ENCODE measurements at regions not wholly inside any gene's neighbourhood (a gene's known extent, or its start where the extent isn't known, plus 50 kb on each side); places are given as distances from the start of the nearest gene placed in this dataset.

DNA sequence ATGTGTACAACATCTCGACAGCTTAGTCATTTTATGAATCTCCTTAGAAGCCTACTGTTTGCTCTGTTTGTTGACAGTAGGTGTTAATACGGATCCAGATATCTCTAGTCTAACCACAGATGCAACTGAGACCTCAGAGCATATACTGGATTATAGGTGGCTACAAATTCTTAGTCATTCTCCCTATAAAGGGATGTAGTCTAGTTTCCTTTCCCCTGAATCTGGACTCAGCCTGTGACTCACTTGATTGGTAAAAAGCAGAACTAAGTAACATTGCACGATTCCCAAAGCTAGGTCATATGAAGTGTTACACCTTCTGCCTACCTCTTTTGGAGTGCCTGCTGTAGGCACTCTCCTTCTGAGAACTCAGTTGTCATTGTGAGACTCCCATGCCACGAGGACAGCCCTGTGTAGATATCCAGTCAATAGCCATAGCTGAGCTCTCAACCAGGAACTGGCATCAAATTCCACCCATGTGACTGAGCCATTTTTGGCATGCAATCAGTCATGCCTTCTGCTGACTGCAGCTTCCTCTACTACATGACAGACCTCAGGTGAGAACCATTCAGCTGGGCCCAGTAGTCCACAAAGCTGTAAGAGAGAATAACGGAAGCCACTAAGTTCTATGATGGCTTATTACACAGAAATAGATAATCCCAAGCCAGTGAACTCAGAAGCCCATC, 135.9 kb upstream of the CHRM3 start:
- H3K4me3 ChIP-seq (ENCODE audit: low read depth, low read length) = no peak overlapping the region
- TF ChIP-seq, protein P1, sequence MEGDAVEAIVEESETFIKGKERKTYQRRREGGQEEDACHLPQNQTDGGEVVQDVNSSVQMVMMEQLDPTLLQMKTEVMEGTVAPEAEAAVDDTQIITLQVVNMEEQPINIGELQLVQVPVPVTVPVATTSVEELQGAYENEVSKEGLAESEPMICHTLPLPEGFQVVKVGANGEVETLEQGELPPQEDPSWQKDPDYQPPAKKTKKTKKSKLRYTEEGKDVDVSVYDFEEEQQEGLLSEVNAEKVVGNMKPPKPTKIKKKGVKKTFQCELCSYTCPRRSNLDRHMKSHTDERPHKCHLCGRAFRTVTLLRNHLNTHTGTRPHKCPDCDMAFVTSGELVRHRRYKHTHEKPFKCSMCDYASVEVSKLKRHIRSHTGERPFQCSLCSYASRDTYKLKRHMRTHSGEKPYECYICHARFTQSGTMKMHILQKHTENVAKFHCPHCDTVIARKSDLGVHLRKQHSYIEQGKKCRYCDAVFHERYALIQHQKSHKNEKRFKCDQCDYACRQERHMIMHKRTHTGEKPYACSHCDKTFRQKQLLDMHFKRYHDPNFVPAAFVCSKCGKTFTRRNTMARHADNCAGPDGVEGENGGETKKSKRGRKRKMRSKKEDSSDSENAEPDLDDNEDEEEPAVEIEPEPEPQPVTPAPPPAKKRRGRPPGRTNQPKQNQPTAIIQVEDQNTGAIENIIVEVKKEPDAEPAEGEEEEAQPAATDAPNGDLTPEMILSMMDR (IDR thresholded peaks at IDR 0.05; ENCODE audit: low read depth, low read length) = no peak
- H3K27ac ChIP-seq (ENCODE audit: low read depth, low read length) = no peak overlapping the region
- peaks cover 18% of the 10 kb centered on the region for H3K9me3 ChIP-seq (ENCODE audit: control insufficient read depth, insufficient read depth, low read length)
- DNase-seq (ENCODE audit: low read depth, low spot score) = no peak
- POLR2A ChIA-PET = no interaction called here
- CTCF ChIA-PET = no interaction called here
- H3K27me3 ChIP-seq (ENCODE audit: control insufficient read depth, insufficient read depth, low read length) = no peaks in the 10 kb centered on the region

DNA sequence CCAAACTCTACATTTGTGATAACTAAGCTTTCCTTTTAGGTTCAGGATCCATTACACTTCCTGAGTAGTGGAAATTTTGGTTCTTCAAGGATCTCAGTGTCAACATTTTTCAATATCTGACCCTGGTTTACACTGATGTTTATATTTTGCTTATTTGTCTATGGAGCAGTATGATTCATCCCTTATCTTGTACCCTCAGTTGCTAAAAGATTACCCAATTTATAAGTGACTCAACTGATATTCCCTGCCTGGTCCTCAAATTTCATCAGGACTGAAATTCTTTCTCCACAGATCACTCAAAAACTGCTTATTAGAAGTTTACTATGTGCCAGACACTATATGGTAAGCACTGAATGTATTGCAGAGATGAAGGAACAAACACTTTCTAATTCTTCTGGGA, 139.1 kb upstream of the CHRM3 start:
- DNase-seq (ENCODE audit: low read depth, low spot score) = no peak
- TF ChIP-seq, protein P1 (IDR thresholded peaks at IDR 0.05; ENCODE audit: low read depth, low read length) = no peak
- H3K27ac ChIP-seq (ENCODE audit: low read depth, low read length) = no peak overlapping the region
- peaks cover 9% of the 10 kb centered on the region; the same call in 1 of the 2 replicates for H3K9me3 ChIP-seq (ENCODE audit: control insufficient read depth, insufficient read depth, low read length)
- H3K4me3 ChIP-seq (ENCODE audit: low read depth, low read length) = no peak overlapping the region
- POLR2A ChIA-PET = no interaction called here
- CTCF ChIA-PET = no interaction called here
- no peaks in the 10 kb centered on the region for H3K27me3 ChIP-seq (ENCODE audit: control insufficient read depth, insufficient read depth, low read length)

DNA sequence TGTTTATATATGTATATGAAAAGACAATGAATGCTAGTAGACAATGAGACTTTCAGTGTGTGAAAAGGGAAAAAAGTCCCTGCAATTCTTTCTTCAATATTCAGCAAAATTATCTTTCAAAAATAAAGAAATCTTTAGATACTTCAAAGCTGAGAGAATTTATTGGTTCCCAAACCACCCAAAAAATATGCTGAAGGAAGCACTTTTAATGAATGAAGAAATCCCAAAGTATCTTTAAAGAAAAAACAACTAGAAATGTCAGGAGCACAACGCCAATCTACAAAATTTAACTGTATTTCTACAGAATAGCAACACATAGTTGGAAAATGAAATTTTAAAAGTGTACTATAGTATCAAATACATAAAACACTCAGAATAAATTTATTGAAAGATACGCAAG, 142.3 kb upstream of the CHRM3 start:
- CTCF ChIA-PET = no interaction called here

DNA sequence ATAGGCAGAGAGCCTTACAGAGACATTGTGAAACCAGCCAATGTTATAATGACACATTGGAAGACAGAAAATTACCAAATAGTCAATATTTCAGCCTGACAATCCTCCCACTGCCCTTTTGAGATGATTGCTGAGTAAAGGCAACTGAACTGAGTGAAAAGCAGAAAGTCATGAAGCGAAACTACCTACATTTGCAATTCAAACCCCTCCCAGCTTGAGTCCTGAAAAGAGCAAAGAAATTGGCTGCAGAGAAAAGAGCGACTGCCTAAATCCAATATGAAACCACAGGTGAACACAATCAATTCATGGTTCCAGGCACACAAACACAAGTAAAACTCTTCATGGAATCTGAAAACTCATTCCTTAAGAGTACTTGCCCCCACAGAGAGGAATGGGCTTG, 143.4 kb upstream of the CHRM3 start:
- Histone ChIP-seq H3K27me3 (ENCODE audit: control insufficient read depth, insufficient read depth, low read length) (no peaks in the 10 kb centered on the region), H3K4me3 (ENCODE audit: low read depth, low read length) (no peak overlapping the region), H3K27ac (ENCODE audit: low read depth, low read length) (no peak overlapping the region), H3K9me3 (ENCODE audit: control insufficient read depth, insufficient read depth, low read length) (peaks cover 14% of the 10 kb centered on the region)
- ChIA-PET POLR2A (no interaction called here), CTCF (no interaction called here)
- TF ChIP-seq, protein P1 (IDR thresholded peaks at IDR 0.05; ENCODE audit: low read depth, low read length) = no peak
- DNase-seq (ENCODE audit: low read depth, low spot score) = no peak

More for the DNA sequence above, 142.3 kb upstream of the CHRM3 start:
- POLR2A ChIA-PET = no interaction called here
- TF ChIP-seq, protein P1 (IDR thresholded peaks at IDR 0.05; ENCODE audit: low read depth, low read length) = no peak
- H3K27ac ChIP-seq (ENCODE audit: low read depth, low read length) = no peak overlapping the region
- peaks cover 11% of the 10 kb centered on the region; the same call in 1 of the 2 replicates for H3K9me3 ChIP-seq (ENCODE audit: control insufficient read depth, insufficient read depth, low read length)
- H3K27me3 ChIP-seq (ENCODE audit: control insufficient read depth, insufficient read depth, low read length) = no peaks in the 10 kb centered on the region
- H3K4me3 ChIP-seq (ENCODE audit: low read depth, low read length) = no peak overlapping the region
- no peak for DNase-seq (ENCODE audit: low read depth, low spot score)

DNA sequence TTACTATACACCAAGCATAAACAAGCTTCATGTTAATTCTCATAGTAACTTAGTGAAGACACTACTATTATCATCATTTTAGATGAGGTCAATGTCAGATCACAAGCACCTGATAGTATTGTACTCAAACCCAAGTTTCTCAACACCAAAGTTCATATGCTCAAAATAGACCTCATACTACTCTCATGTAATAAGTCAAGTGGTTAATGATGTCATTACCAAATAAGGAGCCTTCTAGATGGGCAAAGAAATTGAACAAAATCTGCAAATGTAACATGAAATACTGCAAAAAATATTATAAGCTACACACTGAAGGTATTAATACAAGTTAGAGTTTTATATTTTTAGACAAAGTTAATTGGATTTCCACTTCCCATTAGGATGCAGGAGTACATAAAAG, 144.0 kb upstream of the CHRM3 start:
- TF ChIP-seq, protein P1 (IDR thresholded peaks at IDR 0.05; ENCODE audit: low read depth, low read length) = no peak
- CTCF ChIA-PET = no interaction called here
- POLR2A ChIA-PET = no interaction called here
- no peak for DNase-seq (ENCODE audit: low read depth, low spot score)
- no peak overlapping the region for H3K4me3 ChIP-seq (ENCODE audit: low read depth, low read length)
- H3K9me3 ChIP-seq (ENCODE audit: control insufficient read depth, insufficient read depth, low read length) = peaks cover 16% of the 10 kb centered on the region
- no peak overlapping the region for H3K27ac ChIP-seq (ENCODE audit: low read depth, low read length)
- no peaks in the 10 kb centered on the region for H3K27me3 ChIP-seq (ENCODE audit: control insufficient read depth, insufficient read depth, low read length)
